ENCODE measurements at regions not wholly inside any gene's neighbourhood (a gene's known extent, or its start where the extent isn't known, plus 50 kb on each side); places are given as distances from the start of the nearest gene placed in this dataset.

GRCh38 chr5:87645224-87645623 lies 232.5 kb upstream of the CCNH start:
- BruUV-seq (replicated peaks) = no TSS peak
- H3K36me3 ChIP-seq (ENCODE audit: control insufficient read depth, insufficient read depth, low read length) = no peaks in the 10 kb centered on the region
- no peak overlapping the region for H3K9ac ChIP-seq (ENCODE audit: insufficient read depth in 1 of 2, low read depth in 2 of 2, low read length in 2 of 2)
- TF ChIP-seq MIER1 (IDR thresholded peaks at IDR 0.05; ENCODE audit: low read depth) (no peak), SMAD3 (CRISPR knock-in tag; conservative IDR thresholded peaks at IDR 0.05) (no peak), HCFC1 (IDR thresholded peaks at IDR 0.05; ENCODE audit: low read depth, low read length) (no peak), PTRF (tag; IDR thresholded peaks at IDR 0.05) (no peak), ZNF146 (CRISPR knock-in tag; IDR thresholded peaks at IDR 0.05; ENCODE audit: unreplicated experiment) (no peak), CREBBP (IDR thresholded peaks at IDR 0.05; ENCODE audit: low read depth, low read length) (no peak), DDX20 (tag; IDR thresholded peaks at IDR 0.05; ENCODE audit: low read depth) (no peak), ZFPM2 (CRISPR knock-in tag; IDR thresholded peaks at IDR 0.05) (no peak), JUND (IDR thresholded peaks at IDR 0.05; ENCODE audit: borderline replicate concordance, low read depth, low read length) (no peak), JUND (tag; IDR thresholded peaks at IDR 0.05; ENCODE audit: borderline replicate concordance, low read depth, low read length) (no peak)
- TF ChIP-seq, protein P1, sequence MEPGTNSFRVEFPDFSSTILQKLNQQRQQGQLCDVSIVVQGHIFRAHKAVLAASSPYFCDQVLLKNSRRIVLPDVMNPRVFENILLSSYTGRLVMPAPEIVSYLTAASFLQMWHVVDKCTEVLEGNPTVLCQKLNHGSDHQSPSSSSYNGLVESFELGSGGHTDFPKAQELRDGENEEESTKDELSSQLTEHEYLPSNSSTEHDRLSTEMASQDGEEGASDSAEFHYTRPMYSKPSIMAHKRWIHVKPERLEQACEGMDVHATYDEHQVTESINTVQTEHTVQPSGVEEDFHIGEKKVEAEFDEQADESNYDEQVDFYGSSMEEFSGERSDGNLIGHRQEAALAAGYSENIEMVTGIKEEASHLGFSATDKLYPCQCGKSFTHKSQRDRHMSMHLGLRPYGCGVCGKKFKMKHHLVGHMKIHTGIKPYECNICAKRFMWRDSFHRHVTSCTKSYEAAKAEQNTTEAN (CRISPR knock-in tag; IDR thresholded peaks at IDR 0.05) = no peak
- no peak overlapping the region for H3K4me3 ChIP-seq
- H3K27ac ChIP-seq (ENCODE audit: extremely low read depth, low read depth, low read length) = no peak overlapping the region
- 0% methylated on average over 3 of the region's 3 CpGs for WGBS (ENCODE audit: insufficient coverage, low coverage, missing lambda C conversion rate)
- H3K27me3 ChIP-seq (ENCODE audit: control insufficient read depth in 2 of 2, insufficient read depth in 2 of 2, low read length in 2 of 2) = no peaks in the 10 kb centered on the region
- intact Hi-C loops (cut with micrococcal nuclease) (no loop called here), in situ Hi-C loops (cut with MboI) (no loop called here)
- H3K4me1 ChIP-seq (replicated peaks in 1 of 2; ENCODE audit: control insufficient read depth in 2 of 2, insufficient read depth in 2 of 2, low read length in 2 of 2) = no peaks in the 10 kb centered on the region
- H3K79me2 ChIP-seq (ENCODE audit: control insufficient read depth, insufficient read depth, low read length) = no peaks in the 10 kb centered on the region
- ChIA-PET POLR2A (no interaction called here), CTCF (ENCODE audit: low intra/inter-chr PET ratio) (no interaction called here)
- DNase-seq (ENCODE audit: extremely low read depth in 1 of 4, low spot score in 3 of 4) (no peak), ATAC-seq (no peak), FAIRE-seq (no peak)
- no peaks in the 10 kb centered on the region for H4K20me1 ChIP-seq (replicated peaks; ENCODE audit: control insufficient read depth, insufficient read depth, low read length)
- no peaks in the 10 kb centered on the region for H3K9me3 ChIP-seq (replicated peaks; ENCODE audit: control insufficient read depth, insufficient read depth, low read depth, low read length)
- no peak overlapping the region for H2AFZ ChIP-seq (ENCODE audit: low read depth, low read length)
- no peak overlapping the region for H3K4me2 ChIP-seq (ENCODE audit: insufficient read depth, low read length)
- H3K9me1 ChIP-seq (ENCODE audit: control insufficient read depth, insufficient read depth, low read length) = no peaks in the 10 kb centered on the region

All from K562 (cell line).